H1 (cell line): ENCODE measurements at regions not wholly inside any gene's neighbourhood (a gene's known extent, or its start where the extent isn't known, plus 50 kb on each side); places are given as distances from the start of the nearest gene placed in this dataset.

Experiments used
- BCL11A ChIP-seq, 2 experiments: IDR thresholded peaks; one replicate each; pipeline ENCODE4 v1.6.1; 2011; ENCODE audit warnings: low read depth in 2 of 2, low read length in 2 of 2, mild to moderate bottlenecking in 2 of 2
- EP300 ChIP-seq, 2 experiments: IDR thresholded peaks; 1 replicate in 1 of 2; 2 replicates in 1 of 2; pipeline ENCODE4 v1.6.1; 2011 to 2012; ENCODE audit warnings: low read depth in 2 of 2, low read length in 2 of 2, mild to moderate bottlenecking in 2 of 2, borderline replicate concordance in 1 of 2, inconsistent platforms in 1 of 2, moderate library complexity in 1 of 2
- GABPA ChIP-seq: IDR thresholded peaks from 2 replicates; pipeline ENCODE4 v1.6.1; 2011; ENCODE audit warnings: mild to moderate bottlenecking, low read length, moderate library complexity, borderline replicate concordance; ENCODE audit not compliant: insufficient read depth
- RNF2 ChIP-seq: fragments of 200-900, 300-1000 bp; sonication (generic); IDR thresholded peaks from 2 replicates; pipeline ENCODE4 v1.7.1; 2016; ENCODE audit warnings: borderline replicate concordance, low read depth, mild to moderate bottlenecking, antibody characterized with exemption, low read length; ENCODE audit not compliant: poor library complexity, severe bottlenecking; ENCODE audit errors: missing control alignments
- SIRT6 ChIP-seq: IDR thresholded peaks from one replicate; pipeline ENCODE4 v1.7.1; 2012; ENCODE audit warnings: low read length, inconsistent platforms
- TCF12 ChIP-seq: IDR thresholded peaks from 2 replicates; pipeline ENCODE4 v1.6.1; 2011; ENCODE audit warnings: low read depth, mild to moderate bottlenecking, low read length
- YY1 ChIP-seq: IDR thresholded peaks from 2 replicates; pipeline ENCODE4 v1.6.1; 2011; ENCODE audit warnings: low read depth, mild to moderate bottlenecking, low read length
- TF ChIP-seq, protein P1 (sequence below): fragments of 300-600 bp; sonication (generic); IDR thresholded peaks from 2 replicates; pipeline ENCODE4 v1.7.1; 2012; ENCODE audit warnings: low read length, moderate library complexity, mild to moderate bottlenecking, inconsistent platforms; ENCODE audit not compliant: insufficient replicate concordance

DNA sequence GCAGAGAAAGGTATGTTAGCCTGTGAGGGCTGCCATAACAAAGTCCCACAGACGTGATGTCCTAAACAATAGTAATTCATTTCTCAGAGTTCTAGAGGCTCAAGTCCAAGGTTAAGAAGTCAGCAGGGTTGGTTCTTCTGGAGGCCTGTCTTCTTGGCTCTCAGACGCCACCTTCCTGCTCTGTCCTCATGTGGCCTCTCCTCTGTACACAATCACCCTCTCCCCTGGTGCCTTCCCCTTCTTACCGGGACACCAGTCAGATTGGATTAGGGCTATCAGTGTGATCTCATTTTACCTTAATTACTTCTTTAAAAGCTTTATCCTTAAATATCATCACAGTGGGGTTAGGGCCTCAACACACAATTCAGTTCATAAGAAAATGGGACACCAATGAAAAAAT is 860.5 kb downstream of the RNF144A start (continued):
- TF ChIP-seq, protein P1, sequence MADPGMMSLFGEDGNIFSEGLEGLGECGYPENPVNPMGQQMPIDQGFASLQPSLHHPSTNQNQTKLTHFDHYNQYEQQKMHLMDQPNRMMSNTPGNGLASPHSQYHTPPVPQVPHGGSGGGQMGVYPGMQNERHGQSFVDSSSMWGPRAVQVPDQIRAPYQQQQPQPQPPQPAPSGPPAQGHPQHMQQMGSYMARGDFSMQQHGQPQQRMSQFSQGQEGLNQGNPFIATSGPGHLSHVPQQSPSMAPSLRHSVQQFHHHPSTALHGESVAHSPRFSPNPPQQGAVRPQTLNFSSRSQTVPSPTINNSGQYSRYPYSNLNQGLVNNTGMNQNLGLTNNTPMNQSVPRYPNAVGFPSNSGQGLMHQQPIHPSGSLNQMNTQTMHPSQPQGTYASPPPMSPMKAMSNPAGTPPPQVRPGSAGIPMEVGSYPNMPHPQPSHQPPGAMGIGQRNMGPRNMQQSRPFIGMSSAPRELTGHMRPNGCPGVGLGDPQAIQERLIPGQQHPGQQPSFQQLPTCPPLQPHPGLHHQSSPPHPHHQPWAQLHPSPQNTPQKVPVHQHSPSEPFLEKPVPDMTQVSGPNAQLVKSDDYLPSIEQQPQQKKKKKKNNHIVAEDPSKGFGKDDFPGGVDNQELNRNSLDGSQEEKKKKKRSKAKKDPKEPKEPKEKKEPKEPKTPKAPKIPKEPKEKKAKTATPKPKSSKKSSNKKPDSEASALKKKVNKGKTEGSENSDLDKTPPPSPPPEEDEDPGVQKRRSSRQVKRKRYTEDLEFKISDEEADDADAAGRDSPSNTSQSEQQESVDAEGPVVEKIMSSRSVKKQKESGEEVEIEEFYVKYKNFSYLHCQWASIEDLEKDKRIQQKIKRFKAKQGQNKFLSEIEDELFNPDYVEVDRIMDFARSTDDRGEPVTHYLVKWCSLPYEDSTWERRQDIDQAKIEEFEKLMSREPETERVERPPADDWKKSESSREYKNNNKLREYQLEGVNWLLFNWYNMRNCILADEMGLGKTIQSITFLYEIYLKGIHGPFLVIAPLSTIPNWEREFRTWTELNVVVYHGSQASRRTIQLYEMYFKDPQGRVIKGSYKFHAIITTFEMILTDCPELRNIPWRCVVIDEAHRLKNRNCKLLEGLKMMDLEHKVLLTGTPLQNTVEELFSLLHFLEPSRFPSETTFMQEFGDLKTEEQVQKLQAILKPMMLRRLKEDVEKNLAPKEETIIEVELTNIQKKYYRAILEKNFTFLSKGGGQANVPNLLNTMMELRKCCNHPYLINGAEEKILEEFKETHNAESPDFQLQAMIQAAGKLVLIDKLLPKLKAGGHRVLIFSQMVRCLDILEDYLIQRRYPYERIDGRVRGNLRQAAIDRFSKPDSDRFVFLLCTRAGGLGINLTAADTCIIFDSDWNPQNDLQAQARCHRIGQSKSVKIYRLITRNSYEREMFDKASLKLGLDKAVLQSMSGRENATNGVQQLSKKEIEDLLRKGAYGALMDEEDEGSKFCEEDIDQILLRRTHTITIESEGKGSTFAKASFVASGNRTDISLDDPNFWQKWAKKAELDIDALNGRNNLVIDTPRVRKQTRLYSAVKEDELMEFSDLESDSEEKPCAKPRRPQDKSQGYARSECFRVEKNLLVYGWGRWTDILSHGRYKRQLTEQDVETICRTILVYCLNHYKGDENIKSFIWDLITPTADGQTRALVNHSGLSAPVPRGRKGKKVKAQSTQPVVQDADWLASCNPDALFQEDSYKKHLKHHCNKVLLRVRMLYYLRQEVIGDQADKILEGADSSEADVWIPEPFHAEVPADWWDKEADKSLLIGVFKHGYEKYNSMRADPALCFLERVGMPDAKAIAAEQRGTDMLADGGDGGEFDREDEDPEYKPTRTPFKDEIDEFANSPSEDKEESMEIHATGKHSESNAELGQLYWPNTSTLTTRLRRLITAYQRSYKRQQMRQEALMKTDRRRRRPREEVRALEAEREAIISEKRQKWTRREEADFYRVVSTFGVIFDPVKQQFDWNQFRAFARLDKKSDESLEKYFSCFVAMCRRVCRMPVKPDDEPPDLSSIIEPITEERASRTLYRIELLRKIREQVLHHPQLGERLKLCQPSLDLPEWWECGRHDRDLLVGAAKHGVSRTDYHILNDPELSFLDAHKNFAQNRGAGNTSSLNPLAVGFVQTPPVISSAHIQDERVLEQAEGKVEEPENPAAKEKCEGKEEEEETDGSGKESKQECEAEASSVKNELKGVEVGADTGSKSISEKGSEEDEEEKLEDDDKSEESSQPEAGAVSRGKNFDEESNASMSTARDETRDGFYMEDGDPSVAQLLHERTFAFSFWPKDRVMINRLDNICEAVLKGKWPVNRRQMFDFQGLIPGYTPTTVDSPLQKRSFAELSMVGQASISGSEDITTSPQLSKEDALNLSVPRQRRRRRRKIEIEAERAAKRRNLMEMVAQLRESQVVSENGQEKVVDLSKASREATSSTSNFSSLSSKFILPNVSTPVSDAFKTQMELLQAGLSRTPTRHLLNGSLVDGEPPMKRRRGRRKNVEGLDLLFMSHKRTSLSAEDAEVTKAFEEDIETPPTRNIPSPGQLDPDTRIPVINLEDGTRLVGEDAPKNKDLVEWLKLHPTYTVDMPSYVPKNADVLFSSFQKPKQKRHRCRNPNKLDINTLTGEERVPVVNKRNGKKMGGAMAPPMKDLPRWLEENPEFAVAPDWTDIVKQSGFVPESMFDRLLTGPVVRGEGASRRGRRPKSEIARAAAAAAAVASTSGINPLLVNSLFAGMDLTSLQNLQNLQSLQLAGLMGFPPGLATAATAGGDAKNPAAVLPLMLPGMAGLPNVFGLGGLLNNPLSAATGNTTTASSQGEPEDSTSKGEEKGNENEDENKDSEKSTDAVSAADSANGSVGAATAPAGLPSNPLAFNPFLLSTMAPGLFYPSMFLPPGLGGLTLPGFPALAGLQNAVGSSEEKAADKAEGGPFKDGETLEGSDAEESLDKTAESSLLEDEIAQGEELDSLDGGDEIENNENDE: no peak
- TF ChIP-seq TCF12 (no peak), RNF2 (no peak), BCL11A (IDR thresholded peaks at IDR 0.05; ENCODE audit: low read depth in 2 of 2, low read length in 2 of 2) (no peak), GABPA (no peak), YY1 (no peak), EP300 (IDR thresholded peaks at IDR 0.05; ENCODE audit: borderline replicate concordance in 1 of 2, low read depth in 2 of 2, low read length in 2 of 2) (no peak), SIRT6 (no peak)
- TF ChIP-seq, all 59 proteins: peak for 0
